Testis (tissue), 2 donors: ENCODE measurements at regions not wholly inside any gene's neighbourhood (a gene's known extent, or its start where the extent isn't known, plus 50 kb on each side); places are given as distances from the start of the nearest gene placed in this dataset.

Source experiments
- POLR2A ChIP-seq: fragments of 450-650 bp; IDR thresholded peaks from one replicate; pipeline ENCODE4 v1.6.1; 2017; ENCODE audit warnings: antibody characterized with exemption, mild to moderate bottlenecking, moderate library complexity
- TF ChIP-seq, protein P1 (sequence below), 3 experiments: fragments of 450-650 bp in 2 of 3; fragments of 200-600 bp in 1 of 3; sonication (generic) in 1 of 3; IDR thresholded peaks; one replicate each; pipeline ENCODE4 v1.5.1; 2016 to 2019; ENCODE audit warnings: antibody characterized with exemption in 3 of 3, mild to moderate bottlenecking in 2 of 3, moderate library complexity in 1 of 3

DNA sequence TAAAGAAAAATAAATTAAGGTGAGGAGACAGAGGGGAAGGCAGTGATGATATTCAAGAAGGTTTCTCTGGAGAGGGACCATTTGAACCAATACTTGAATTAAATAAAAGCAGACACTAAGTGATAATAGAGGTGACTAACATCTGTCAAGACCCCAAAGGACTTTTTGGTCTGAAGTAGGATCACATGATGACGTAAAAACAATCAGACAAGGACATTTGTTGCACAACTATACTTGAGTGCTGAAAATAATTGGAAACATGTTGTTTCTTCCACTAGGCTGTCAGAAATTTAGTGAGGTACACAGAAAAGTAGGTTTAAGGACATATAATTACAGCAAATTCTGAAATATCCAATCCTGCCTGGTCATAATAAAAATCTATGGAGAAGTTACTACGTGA is 179.5 kb downstream of the WNT5A start:
- TF ChIP-seq, protein P1, sequence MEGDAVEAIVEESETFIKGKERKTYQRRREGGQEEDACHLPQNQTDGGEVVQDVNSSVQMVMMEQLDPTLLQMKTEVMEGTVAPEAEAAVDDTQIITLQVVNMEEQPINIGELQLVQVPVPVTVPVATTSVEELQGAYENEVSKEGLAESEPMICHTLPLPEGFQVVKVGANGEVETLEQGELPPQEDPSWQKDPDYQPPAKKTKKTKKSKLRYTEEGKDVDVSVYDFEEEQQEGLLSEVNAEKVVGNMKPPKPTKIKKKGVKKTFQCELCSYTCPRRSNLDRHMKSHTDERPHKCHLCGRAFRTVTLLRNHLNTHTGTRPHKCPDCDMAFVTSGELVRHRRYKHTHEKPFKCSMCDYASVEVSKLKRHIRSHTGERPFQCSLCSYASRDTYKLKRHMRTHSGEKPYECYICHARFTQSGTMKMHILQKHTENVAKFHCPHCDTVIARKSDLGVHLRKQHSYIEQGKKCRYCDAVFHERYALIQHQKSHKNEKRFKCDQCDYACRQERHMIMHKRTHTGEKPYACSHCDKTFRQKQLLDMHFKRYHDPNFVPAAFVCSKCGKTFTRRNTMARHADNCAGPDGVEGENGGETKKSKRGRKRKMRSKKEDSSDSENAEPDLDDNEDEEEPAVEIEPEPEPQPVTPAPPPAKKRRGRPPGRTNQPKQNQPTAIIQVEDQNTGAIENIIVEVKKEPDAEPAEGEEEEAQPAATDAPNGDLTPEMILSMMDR (IDR thresholded peaks at IDR 0.05): no peak
- TF ChIP-seq POLR2A: no peak
